Neural cell (in vitro differentiated cells): ENCODE measurements at regions not wholly inside any gene's neighbourhood (a gene's known extent, or its start where the extent isn't known, plus 50 kb on each side); places are given as distances from the start of the nearest gene placed in this dataset.

Source experiments
- EP300 ChIP-seq: fragments of 450-650 bp; conservative IDR thresholded peaks from 2 replicates; pipeline ENCODE4 v1.6.1; 2014; ENCODE audit warnings: antibody characterized with exemption, mild to moderate bottlenecking, moderate library complexity; ENCODE audit not compliant: poor library complexity, severe bottlenecking
- EZH2 ChIP-seq: fragments of 200-600, 300-800 bp; shearing (Covaris generic), sonication (generic); IDR thresholded peaks from 2 replicates; pipeline ENCODE4 v1.6.1; 2014; ENCODE audit warnings: antibody characterized with exemption, low read length, borderline replicate concordance, mild to moderate bottlenecking; ENCODE audit not compliant: insufficient read depth, poor library complexity, severe bottlenecking
- MXI1 ChIP-seq: fragments of 450-650 bp; conservative IDR thresholded peaks from 2 replicates; pipeline ENCODE4 v1.6.1; 2014; ENCODE audit warnings: antibody characterized with exemption, mild to moderate bottlenecking; ENCODE audit not compliant: poor library complexity, severe bottlenecking
- POLR2AphosphoS5 ChIP-seq: IDR thresholded peaks from 2 replicates; pipeline ENCODE4 v1.6.1; 2012
- RAD21 ChIP-seq: fragments of 450-650 bp; conservative IDR thresholded peaks from 2 replicates; pipeline ENCODE4 v1.6.1; 2014; ENCODE audit warnings: antibody characterized with exemption, mild to moderate bottlenecking, moderate library complexity
- SMC3 ChIP-seq: fragments of 450-650 bp; conservative IDR thresholded peaks from 2 replicates; pipeline ENCODE4 v1.6.1; 2014; ENCODE audit warnings: antibody characterized with exemption, mild to moderate bottlenecking, moderate library complexity; ENCODE audit not compliant: poor library complexity
- TAF1 ChIP-seq: IDR thresholded peaks from 2 replicates; pipeline ENCODE4 v1.6.1; 2012; ENCODE audit warnings: low read depth
- TF ChIP-seq, protein P1 (sequence below): fragments of 450-650 bp; IDR thresholded peaks from 2 replicates; pipeline ENCODE4 v1.5.1; 2014; ENCODE audit warnings: antibody characterized with exemption, mild to moderate bottlenecking, moderate library complexity; ENCODE audit not compliant: poor library complexity, severe bottlenecking
- TF ChIP-seq, protein P2 (sequence below): IDR thresholded peaks from 2 replicates; pipeline ENCODE4 v1.6.1; 2012; ENCODE audit warnings: borderline replicate concordance

- TF ChIP-seq, protein P1, sequence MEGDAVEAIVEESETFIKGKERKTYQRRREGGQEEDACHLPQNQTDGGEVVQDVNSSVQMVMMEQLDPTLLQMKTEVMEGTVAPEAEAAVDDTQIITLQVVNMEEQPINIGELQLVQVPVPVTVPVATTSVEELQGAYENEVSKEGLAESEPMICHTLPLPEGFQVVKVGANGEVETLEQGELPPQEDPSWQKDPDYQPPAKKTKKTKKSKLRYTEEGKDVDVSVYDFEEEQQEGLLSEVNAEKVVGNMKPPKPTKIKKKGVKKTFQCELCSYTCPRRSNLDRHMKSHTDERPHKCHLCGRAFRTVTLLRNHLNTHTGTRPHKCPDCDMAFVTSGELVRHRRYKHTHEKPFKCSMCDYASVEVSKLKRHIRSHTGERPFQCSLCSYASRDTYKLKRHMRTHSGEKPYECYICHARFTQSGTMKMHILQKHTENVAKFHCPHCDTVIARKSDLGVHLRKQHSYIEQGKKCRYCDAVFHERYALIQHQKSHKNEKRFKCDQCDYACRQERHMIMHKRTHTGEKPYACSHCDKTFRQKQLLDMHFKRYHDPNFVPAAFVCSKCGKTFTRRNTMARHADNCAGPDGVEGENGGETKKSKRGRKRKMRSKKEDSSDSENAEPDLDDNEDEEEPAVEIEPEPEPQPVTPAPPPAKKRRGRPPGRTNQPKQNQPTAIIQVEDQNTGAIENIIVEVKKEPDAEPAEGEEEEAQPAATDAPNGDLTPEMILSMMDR, result no peak
- TF ChIP-seq POLR2AphosphoS5 (no peak), RAD21 (no peak), SMC3 (no peak), EP300 (no peak), EZH2 (no peak), TAF1 (no peak), MXI1 (no peak)
- TF ChIP-seq, protein P2, sequence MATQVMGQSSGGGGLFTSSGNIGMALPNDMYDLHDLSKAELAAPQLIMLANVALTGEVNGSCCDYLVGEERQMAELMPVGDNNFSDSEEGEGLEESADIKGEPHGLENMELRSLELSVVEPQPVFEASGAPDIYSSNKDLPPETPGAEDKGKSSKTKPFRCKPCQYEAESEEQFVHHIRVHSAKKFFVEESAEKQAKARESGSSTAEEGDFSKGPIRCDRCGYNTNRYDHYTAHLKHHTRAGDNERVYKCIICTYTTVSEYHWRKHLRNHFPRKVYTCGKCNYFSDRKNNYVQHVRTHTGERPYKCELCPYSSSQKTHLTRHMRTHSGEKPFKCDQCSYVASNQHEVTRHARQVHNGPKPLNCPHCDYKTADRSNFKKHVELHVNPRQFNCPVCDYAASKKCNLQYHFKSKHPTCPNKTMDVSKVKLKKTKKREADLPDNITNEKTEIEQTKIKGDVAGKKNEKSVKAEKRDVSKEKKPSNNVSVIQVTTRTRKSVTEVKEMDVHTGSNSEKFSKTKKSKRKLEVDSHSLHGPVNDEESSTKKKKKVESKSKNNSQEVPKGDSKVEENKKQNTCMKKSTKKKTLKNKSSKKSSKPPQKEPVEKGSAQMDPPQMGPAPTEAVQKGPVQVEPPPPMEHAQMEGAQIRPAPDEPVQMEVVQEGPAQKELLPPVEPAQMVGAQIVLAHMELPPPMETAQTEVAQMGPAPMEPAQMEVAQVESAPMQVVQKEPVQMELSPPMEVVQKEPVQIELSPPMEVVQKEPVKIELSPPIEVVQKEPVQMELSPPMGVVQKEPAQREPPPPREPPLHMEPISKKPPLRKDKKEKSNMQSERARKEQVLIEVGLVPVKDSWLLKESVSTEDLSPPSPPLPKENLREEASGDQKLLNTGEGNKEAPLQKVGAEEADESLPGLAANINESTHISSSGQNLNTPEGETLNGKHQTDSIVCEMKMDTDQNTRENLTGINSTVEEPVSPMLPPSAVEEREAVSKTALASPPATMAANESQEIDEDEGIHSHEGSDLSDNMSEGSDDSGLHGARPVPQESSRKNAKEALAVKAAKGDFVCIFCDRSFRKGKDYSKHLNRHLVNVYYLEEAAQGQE, result no peak
Measured at GRCh38 chr2:47704287-47704686, 78.7 kb upstream of the MSH6 start.
